Effector memory CD8-positive, alpha-beta T cell (primary cell): ENCODE measurements at regions not wholly inside any gene's neighbourhood (a gene's known extent, or its start where the extent isn't known, plus 50 kb on each side); places are given as distances from the start of the nearest gene placed in this dataset.
"Not testable (repeated sequence)": the region's sequence is repeated elsewhere in the genome, so short reads cannot be mapped to it uniquely, and the experiment has no call there.

Experiments used
- ATAC-seq: fragments of 150-1000 bp; cut with Tn5 transposase; replicated peaks from 2 replicates; pipeline ENCODE4 v1.10.0; 2021; ENCODE audit warnings: mild to moderate bottlenecking, moderate library complexity
- DNase-seq, 3 experiments: peaks; one replicate each; pipeline ENCODE4 v3.0.0; 2021
- H3K27ac Mint-ChIP-seq, 2 donors: one replicate each; pipeline ENCODE4 v1.8.0; 2022; ENCODE audit warnings: mild to moderate bottlenecking in 2 of 2, mixed read lengths in 2 of 2, moderate library complexity in 2 of 2
- H3K27me3 Mint-ChIP-seq, 2 donors: one replicate each; pipeline ENCODE4 v1.8.0; 2022; ENCODE audit warnings: mixed read lengths in 2 of 2
- H3K36me3 Mint-ChIP-seq: one replicate; pipeline ENCODE4 v1.8.0; 2022; ENCODE audit warnings: mild to moderate bottlenecking, moderate library complexity, mixed read lengths; ENCODE audit not compliant: insufficient read depth
- H3K4me1 Mint-ChIP-seq, 2 donors: one replicate each; pipeline ENCODE4 v1.8.0; 2022; ENCODE audit warnings: low read depth in 2 of 2, mixed read lengths in 2 of 2
- H3K4me3 Mint-ChIP-seq, 2 donors: one replicate each; pipeline ENCODE4 v1.8.0; 2022; ENCODE audit warnings: mild to moderate bottlenecking in 2 of 2, mixed read lengths in 2 of 2, moderate library complexity in 2 of 2
- H3K9me3 Mint-ChIP-seq, 2 donors: one replicate each; pipeline ENCODE4 v1.8.0; 2022; ENCODE audit warnings: mixed read lengths in 2 of 2

GRCh38 chr10:81575036-81575435 lies 300.0 kb upstream of the NRG3 start:
- Mint-ChIP-seq H3K27me3 (no peaks in the 10 kb centered on the region), H3K9me3 (peaks cover 2 to 24% of the 10 kb centered on the region in 2 donors), H3K4me1 (no peaks in the 10 kb centered on the region), H3K4me3 (no peak overlapping the region), H3K36me3 (no peaks in the 10 kb centered on the region), H3K27ac (no peak overlapping the region)
- ATAC-seq (no peak), DNase-seq (no peak)

GRCh38 chr10:81576336-81576735 lies 298.7 kb upstream of the NRG3 start:
- ATAC-seq (no peak), DNase-seq (no peak)
- Mint-ChIP-seq H3K27me3 (no peaks in the 10 kb centered on the region), H3K36me3 (no peaks in the 10 kb centered on the region), H3K4me1 (no peaks in the 10 kb centered on the region), H3K27ac (no peak overlapping the region), H3K9me3 (peaks cover 4 to 23% of the 10 kb centered on the region in 2 donors), H3K4me3 (no peak overlapping the region)

- Mint-ChIP-seq H3K36me3 (no peaks in the 10 kb centered on the region), H3K27ac (no peak overlapping the region), H3K4me1 (no peaks in the 10 kb centered on the region), H3K4me3 (no peak overlapping the region), H3K9me3 (peaks cover 23% of the 10 kb centered on the region in 2 donors), H3K27me3 (no peaks in the 10 kb centered on the region)
- no peak for DNase-seq
- no peak for ATAC-seq
Observed at GRCh38 chr10:81594991-81595390, 280.0 kb upstream of the NRG3 start.

- peaks cover 21 to 28% of the 10 kb centered on the region in 2 donors for H3K9me3 Mint-ChIP-seq
- H3K4me1 Mint-ChIP-seq, result no peaks in the 10 kb centered on the region
- no peak overlapping the region for H3K27ac Mint-ChIP-seq
- no peak for ATAC-seq
- no peak for DNase-seq
- H3K36me3 Mint-ChIP-seq, result no peaks in the 10 kb centered on the region
- no peak overlapping the region for H3K4me3 Mint-ChIP-seq
- no peaks in the 10 kb centered on the region for H3K27me3 Mint-ChIP-seq
Observed at GRCh38 chr10:81600185-81600584, 274.8 kb upstream of the NRG3 start.

DNA sequence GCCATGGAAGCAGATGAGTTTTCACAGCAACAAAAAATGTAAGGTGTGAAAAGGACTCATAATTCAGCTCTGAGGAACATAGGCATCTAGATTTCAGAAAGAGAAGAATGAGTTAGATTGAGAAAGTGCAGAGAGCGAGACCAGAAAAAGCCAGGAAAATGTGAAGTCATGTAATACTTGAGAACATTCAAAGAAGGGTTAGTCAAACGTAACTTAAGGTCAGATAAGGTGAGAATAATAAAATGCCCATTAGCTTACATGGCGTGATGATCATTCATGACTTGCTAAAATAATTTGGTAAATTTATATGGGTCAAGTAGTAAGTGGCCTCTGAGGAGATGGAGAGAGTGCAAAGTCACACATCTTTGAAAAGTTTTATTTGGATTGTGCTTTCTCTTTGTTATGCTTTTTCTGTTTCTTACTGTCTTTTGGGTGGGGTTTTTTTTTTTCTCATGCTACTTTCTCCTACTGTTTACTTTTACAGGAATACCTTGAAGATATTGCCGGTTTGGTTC lies 271.8 kb upstream of the NRG3 start:
- no peak overlapping the region for H3K4me3 Mint-ChIP-seq
- DNase-seq (no peak), ATAC-seq (no peak)
- H3K9me3 Mint-ChIP-seq, result peaks cover 18 to 28% of the 10 kb centered on the region in 2 donors
- no peaks in the 10 kb centered on the region for H3K27me3 Mint-ChIP-seq
- H3K4me1 Mint-ChIP-seq, result no peaks in the 10 kb centered on the region
- no peak overlapping the region for H3K27ac Mint-ChIP-seq
- no peaks in the 10 kb centered on the region for H3K36me3 Mint-ChIP-seq

- H3K27ac Mint-ChIP-seq, H3K4me3 Mint-ChIP-seq, H3K4me1 Mint-ChIP-seq, H3K36me3 Mint-ChIP-seq, DNase-seq, H3K27me3 Mint-ChIP-seq, ATAC-seq: not testable (repeated sequence)
- peaks cover 8 to 19% of the 10 kb centered on the region in 2 donors for H3K9me3 Mint-ChIP-seq
Observed at GRCh38 chr10:81644485-81644884, 230.5 kb upstream of the NRG3 start.

GRCh38 chr10:81655986-81656385 lies 219.0 kb upstream of the NRG3 start:
- no peak for ATAC-seq

DNA sequence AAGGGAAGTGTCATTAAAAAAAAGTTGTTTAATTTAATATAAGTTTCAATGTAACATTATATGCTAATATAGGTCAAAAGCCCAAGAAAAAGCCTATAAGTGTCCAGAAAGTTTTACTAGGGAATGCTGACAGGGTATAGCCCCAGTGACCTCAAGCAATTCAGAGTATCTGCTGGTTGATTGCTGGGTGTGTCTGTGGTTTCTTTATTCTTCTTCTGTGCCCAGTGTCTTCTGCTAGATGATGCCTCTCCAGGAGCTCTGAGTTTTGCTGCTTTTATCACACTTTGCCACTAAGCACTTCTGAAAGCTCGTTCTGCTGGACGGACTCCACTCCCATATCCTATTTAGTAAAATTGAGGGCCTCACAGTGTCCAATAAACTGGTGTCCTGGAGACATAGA lies 212.2 kb upstream of the NRG3 start:
- H3K9me3 Mint-ChIP-seq, result peaks cover 9 to 17% of the 10 kb centered on the region in 2 donors
- no peaks in the 10 kb centered on the region for H3K27me3 Mint-ChIP-seq
- no peak overlapping the region for H3K4me3 Mint-ChIP-seq
- DNase-seq, result no peak
- no peak overlapping the region for H3K27ac Mint-ChIP-seq
- no peaks in the 10 kb centered on the region for H3K36me3 Mint-ChIP-seq
- H3K4me1 Mint-ChIP-seq, result no peaks in the 10 kb centered on the region
- no peak for ATAC-seq

More at GRCh38 chr10:81655986-81656385, 219.0 kb upstream of the NRG3 start:
- Mint-ChIP-seq H3K4me3 (no peak overlapping the region), H3K4me1 (no peaks in the 10 kb centered on the region), H3K36me3 (no peaks in the 10 kb centered on the region), H3K27ac (no peak overlapping the region), H3K27me3 (no peaks in the 10 kb centered on the region), H3K9me3 (peaks cover 11% of the 10 kb centered on the region in 2 donors)
- DNase-seq, result no peak

- not testable (repeated sequence) for H3K36me3 Mint-ChIP-seq, ATAC-seq, DNase-seq, H3K4me1 Mint-ChIP-seq, H3K27ac Mint-ChIP-seq, H3K4me3 Mint-ChIP-seq, H3K27me3 Mint-ChIP-seq
- H3K9me3 Mint-ChIP-seq, result peaks cover 9 to 14% of the 10 kb centered on the region in 2 donors
Observed at GRCh38 chr10:81664800-81665199, 210.2 kb upstream of the NRG3 start.

- H3K27ac Mint-ChIP-seq, result no peak overlapping the region
- H3K9me3 Mint-ChIP-seq, result peaks cover 2 to 17% of the 10 kb centered on the region in 2 donors
- H3K36me3 Mint-ChIP-seq, result no peaks in the 10 kb centered on the region
- H3K4me3 Mint-ChIP-seq, result no peak overlapping the region
- ATAC-seq (no peak), DNase-seq (no peak)
- H3K27me3 Mint-ChIP-seq, result no peaks in the 10 kb centered on the region
- no peaks in the 10 kb centered on the region for H3K4me1 Mint-ChIP-seq
Observed at GRCh38 chr10:81674941-81675340, 200.1 kb upstream of the NRG3 start.

DNA sequence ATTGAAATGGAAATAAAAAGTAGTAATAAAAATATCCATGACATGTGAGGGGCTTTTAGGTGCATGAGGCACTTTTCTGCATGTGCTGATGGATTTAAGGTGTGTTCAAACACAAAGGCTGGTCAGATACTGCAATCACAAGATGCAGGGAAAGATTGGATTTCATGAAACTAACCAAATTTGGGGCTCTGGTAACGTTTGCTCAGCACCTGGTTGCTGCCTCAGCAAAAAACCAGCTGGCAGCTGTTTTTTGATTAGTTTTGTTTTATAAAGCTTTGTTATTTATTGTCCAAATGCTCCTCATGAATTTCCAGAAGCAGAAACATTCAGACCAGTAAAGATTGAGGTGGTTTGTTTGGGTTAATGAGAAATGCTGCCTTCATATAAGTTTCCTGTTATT lies 195.7 kb upstream of the NRG3 start:
- ATAC-seq, result no peak
- DNase-seq, result no peak

DNA sequence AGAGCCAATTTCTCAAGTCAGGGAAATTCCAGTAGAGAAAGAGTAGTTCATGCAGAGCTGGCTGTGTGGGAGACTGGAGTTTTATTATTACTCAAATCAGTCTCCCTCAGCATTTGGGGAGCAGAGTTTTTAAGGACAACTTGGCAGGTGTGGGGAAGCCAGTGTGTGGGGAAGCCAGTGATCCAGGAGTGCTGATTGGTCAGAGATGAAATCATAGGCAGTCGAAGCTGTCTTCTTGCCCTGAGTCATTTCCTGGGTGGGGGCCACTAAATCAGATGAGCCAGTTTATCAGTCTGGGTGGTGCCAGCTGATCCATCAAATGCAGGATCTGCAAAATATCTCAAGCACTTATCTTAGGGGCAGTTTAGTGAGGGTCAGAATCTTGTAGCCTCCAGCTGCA lies 194.6 kb upstream of the NRG3 start:
- Mint-ChIP-seq H3K9me3 (peaks cover 0 to 9% of the 10 kb centered on the region in 2 donors), H3K36me3 (no peaks in the 10 kb centered on the region), H3K4me1 (no peaks in the 10 kb centered on the region), H3K27ac (no peak overlapping the region), H3K27me3 (no peaks in the 10 kb centered on the region), H3K4me3 (no peak overlapping the region)
- ATAC-seq (no peak), DNase-seq (no peak)

More for the DNA sequence above, 195.7 kb upstream of the NRG3 start:
- H3K36me3 Mint-ChIP-seq, result no peaks in the 10 kb centered on the region
- no peaks in the 10 kb centered on the region for H3K27me3 Mint-ChIP-seq
- H3K4me1 Mint-ChIP-seq, result no peaks in the 10 kb centered on the region
- H3K27ac Mint-ChIP-seq, result no peak overlapping the region
- H3K4me3 Mint-ChIP-seq, result no peak overlapping the region
- peaks cover 2 to 9% of the 10 kb centered on the region in 2 donors for H3K9me3 Mint-ChIP-seq

- Mint-ChIP-seq H3K27me3 (no peaks in the 10 kb centered on the region), H3K9me3 (peaks cover 2 to 4% of the 10 kb centered on the region in 2 donors), H3K27ac (no peak overlapping the region), H3K4me3 (no peak overlapping the region), H3K4me1 (no peaks in the 10 kb centered on the region), H3K36me3 (no peaks in the 10 kb centered on the region)
- no peak for DNase-seq
- ATAC-seq, result no peak
Observed at GRCh38 chr10:81688459-81688858, 186.5 kb upstream of the NRG3 start.

DNA sequence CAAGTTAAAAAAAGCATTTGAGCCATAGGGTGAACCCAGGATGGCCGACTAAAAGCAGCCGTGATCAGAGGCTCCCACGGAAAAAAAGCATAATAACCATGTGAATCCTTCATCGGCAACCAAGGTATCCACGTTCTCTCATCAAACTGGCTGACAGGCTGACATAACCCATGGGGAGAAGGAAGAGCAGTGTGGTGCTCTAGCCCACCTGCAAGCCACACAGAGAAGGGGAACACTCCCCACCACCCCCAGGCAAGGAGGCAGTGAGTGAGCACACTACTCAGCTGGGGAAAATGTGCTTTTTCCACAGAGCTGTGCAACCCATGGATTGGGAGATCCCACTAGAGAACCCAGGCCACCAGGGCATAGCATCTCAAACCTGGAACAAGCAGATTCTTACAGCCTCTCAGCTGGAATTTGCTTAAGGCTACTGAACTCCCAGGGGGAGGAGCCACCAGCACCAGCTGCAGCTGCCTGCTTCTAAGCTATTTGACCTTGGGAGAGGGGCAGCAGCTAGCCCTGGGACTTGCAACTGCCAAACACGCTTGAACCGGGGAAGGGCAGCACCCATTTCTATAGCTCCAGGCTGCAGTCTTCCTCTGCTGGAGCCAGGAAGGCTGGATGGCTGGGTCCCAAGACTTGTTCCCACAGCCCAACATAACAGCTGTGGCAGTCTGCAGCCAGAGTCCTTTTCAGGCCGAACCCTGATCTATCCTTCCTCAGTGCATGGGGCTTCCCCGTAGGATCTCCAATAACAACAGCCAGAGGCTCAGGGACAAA lies 178.2 kb upstream of the NRG3 start:
- Mint-ChIP-seq H3K9me3 (peaks cover 20 to 29% of the 10 kb centered on the region in 2 donors), H3K27me3 (no peaks in the 10 kb centered on the region), H3K4me1 (no peaks in the 10 kb centered on the region), H3K36me3 (no peaks in the 10 kb centered on the region), H3K4me3 (no peak overlapping the region), H3K27ac (no peak overlapping the region)
- DNase-seq (no peak), ATAC-seq (no peak)
